Epithelial cell of proximal tubule (primary cell): ENCODE measurements at regions not wholly inside any gene's neighbourhood (a gene's known extent, or its start where the extent isn't known, plus 50 kb on each side); places are given as distances from the start of the nearest gene placed in this dataset.
A peak's percentile ranks its signal among the peaks of the same experiment; 100 is the strongest.

Experiments
- DNase-seq: peaks from one replicate; pipeline ENCODE4 v3.0.0-alpha.2; 2011; ENCODE audit warnings: low read depth
- H3K4me3 ChIP-seq: 2 replicates; pipeline ENCODE4 v1.5.1; 2011; ENCODE audit warnings: low read depth, mild to moderate bottlenecking, low read length
- TF ChIP-seq, protein P1 (sequence below): conservative IDR thresholded peaks from 2 replicates; pipeline ENCODE4 v1.5.1; 2012; ENCODE audit warnings: low read depth, mild to moderate bottlenecking, low read length

DNA sequence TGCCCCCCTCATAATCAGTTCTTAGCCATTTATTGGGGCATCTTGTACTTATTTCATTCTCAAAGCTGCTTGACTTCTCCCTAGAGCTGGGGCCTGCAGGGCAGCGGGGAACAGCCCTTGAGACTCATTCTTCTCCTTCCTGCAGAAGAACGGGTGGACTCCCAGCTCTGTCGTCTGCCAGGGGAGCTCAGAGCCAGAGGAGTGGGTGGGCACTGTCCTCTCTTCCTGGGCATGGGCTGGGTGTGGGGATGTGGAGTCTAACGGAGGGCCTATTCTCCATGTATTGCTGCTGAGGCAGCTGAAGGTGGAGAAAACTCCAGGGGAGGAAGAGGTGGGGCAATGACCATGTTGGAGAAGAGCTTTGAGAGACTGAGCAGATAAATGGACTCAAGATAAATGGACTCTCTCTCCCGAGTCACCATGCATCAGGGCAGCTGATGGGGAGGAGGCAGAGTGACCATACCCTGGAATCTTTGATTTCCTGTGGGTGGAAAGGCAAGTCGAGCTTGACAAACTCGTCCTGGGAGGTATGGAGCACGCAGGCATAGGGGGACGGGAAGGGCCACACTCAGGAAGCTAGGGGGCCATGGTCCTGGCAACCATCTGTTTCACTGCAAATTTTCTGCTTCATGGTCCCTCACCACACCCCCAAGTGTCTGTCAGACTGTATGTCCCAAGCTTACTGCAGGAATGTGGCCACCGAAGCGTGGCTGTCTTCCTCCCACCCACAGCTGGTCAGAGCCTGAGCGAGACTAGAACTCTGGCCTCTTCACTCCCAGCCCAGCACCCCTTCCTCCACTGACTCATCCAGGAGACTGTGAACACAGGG, 56.9 kb upstream of the ATP2B4 start:
- TF ChIP-seq, protein P1, sequence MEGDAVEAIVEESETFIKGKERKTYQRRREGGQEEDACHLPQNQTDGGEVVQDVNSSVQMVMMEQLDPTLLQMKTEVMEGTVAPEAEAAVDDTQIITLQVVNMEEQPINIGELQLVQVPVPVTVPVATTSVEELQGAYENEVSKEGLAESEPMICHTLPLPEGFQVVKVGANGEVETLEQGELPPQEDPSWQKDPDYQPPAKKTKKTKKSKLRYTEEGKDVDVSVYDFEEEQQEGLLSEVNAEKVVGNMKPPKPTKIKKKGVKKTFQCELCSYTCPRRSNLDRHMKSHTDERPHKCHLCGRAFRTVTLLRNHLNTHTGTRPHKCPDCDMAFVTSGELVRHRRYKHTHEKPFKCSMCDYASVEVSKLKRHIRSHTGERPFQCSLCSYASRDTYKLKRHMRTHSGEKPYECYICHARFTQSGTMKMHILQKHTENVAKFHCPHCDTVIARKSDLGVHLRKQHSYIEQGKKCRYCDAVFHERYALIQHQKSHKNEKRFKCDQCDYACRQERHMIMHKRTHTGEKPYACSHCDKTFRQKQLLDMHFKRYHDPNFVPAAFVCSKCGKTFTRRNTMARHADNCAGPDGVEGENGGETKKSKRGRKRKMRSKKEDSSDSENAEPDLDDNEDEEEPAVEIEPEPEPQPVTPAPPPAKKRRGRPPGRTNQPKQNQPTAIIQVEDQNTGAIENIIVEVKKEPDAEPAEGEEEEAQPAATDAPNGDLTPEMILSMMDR = peak; percentile 12
- H3K4me3 ChIP-seq = no peak overlapping the region
- no peak for DNase-seq

DNA sequence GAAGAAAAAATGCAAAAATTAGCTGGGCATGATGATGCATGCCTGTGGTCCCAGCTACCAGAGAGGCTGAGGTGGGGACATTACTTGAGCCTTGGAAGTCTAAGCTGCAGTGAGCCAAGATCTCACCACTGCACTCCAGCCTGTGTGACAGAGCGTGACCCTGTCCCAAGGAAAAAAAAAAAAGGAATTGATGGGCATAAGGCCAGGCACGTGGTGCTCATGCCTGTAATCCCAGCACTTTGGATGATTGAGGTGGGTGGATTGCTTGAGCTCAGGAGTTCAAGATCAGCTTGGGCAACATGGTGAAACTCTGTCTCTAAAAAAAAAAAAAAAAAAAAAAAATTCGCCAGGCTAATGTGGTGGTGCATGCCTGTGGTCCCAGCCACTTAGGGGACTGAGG, 55.8 kb upstream of the ATP2B4 start:
- TF ChIP-seq, protein P1 = no peak
- DNase-seq = no peak
- H3K4me3 ChIP-seq = no peak overlapping the region

DNA sequence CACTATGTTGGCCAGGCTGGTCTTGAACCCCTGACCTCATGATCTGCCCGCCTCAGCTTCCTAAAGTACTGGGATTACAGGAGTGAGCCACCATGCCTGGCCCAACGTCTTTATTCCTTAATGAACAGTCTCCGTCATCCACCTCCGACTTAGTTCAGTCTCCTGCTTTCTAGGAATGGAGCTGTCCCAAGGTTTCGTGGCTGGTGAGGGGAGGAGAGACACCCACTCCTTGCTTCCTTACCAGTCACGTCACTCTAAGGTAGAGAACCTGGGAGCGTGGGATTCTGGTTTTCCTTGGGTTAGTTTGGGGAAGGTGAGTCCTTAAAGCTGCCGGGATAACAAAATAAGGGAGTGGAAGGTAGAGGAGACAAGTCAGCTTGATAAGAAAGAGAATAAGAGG, 55.0 kb upstream of the ATP2B4 start:
- TF ChIP-seq, protein P1 = no peak
- DNase-seq = no peak
- no peak overlapping the region for H3K4me3 ChIP-seq

DNA sequence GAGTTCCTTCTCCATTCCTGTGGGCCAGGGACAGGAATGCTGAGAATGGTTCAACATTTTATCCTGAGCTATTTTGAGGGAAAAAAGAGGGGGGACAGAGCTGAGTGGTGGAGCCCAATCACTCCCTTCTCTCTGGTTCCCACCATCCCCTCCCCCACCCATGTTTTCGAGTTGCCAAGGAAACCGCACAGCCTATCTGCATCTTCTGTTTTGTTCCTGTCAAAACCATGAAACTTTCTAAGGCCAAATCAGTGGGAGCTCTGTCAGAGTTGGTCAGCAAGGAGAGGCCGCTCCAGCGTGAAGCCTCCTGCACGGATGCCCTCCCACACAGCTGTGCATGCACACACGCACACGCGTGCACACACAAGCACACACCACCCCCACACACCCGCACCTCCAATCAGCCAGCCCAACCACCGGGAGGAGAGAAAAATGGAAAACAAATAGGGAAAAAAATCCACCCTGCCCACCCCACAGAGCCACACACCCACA, 54.5 kb upstream of the ATP2B4 start:
- DNase-seq = no peak
- TF ChIP-seq, protein P1 = no peak
- H3K4me3 ChIP-seq = no peak overlapping the region

DNA sequence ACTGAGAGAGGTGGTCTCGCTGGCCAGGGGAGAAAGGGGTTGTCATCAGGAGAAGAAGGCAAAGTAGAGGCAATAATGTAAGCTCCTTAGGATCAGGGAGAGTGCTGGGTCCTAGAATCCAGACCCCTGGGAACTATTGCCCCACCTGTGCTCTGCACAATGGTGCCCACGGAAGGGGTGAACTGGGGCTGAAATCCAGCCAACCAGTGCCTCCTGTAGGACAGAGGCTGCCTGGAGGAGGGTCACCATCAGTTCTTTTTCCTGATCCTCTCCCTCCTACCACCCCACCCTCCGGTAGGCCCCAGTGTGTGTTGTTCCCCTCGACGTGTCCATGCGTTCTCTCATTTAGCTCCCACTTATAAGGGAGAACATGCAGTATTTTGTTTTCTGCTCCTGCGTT, 52.9 kb upstream of the ATP2B4 start:
- no peak for DNase-seq
- TF ChIP-seq, protein P1 = no peak
- no peak overlapping the region for H3K4me3 ChIP-seq
